Activated B cell treated with CpG ODN at 0.5 μM for 24 hours (primary cell): ENCODE measurements at regions not wholly inside any gene's neighbourhood (a gene's known extent, or its start where the extent isn't known, plus 50 kb on each side); places are given as distances from the start of the nearest gene placed in this dataset.
"Not testable (repeated sequence)": the region's sequence is repeated elsewhere in the genome, so short reads cannot be mapped to it uniquely, and the experiment has no call there.

Experiments
- ATAC-seq: fragments of 200-7000 bp; cut with Tn5 transposase; one replicate; pipeline ENCODE4 v1.10.0; 2021; ENCODE audit warnings: low read depth, mild to moderate bottlenecking, moderate library complexity
- CTCF ChIA-PET: fragments of 350-600 bp; sonication (Branson Sonifier 250); formaldehyde crosslinking; loops from one replicate; lab custom pipeline; 2021; ENCODE audit warnings: antibody characterized with exemption; lab: Charles Lee
- POLR2A ChIA-PET: fragments of 350-600 bp; sonication (Branson Sonifier 250); formaldehyde crosslinking; loops from one replicate; lab custom pipeline; 2021; ENCODE audit warnings: antibody characterized with exemption; lab: Charles Lee
- DNase-seq: peaks from one replicate; pipeline ENCODE4 v3.0.0; 2022
- H3K27ac Mint-ChIP-seq: one replicate; pipeline ENCODE4 v1.8.0; 2020; ENCODE audit warnings: mixed read lengths
- H3K27me3 Mint-ChIP-seq: one replicate; pipeline ENCODE4 v1.8.0; 2021; ENCODE audit warnings: mixed read lengths
- H3K36me3 Mint-ChIP-seq: one replicate; pipeline ENCODE4 v1.8.0; 2021; ENCODE audit warnings: low read depth, mixed read lengths
- H3K4me1 Mint-ChIP-seq: one replicate; pipeline ENCODE4 v1.8.0; 2021; ENCODE audit warnings: mixed read lengths
- H3K4me3 Mint-ChIP-seq: one replicate; pipeline ENCODE4 v1.8.0; 2020; ENCODE audit warnings: mild to moderate bottlenecking, mixed read lengths
- H3K9me3 Mint-ChIP-seq: one replicate; pipeline ENCODE4 v1.8.0; 2020; ENCODE audit warnings: mixed read lengths
- intact Hi-C: fragments of 100-400 bp; cut with micrococcal nuclease; formaldehyde crosslinking; loops from one replicate; pipeline ENCODE4 v1.15.1; 2024
- TF ChIP-seq, protein P1 (sequence below): fragments of 200-600 bp; IDR thresholded peaks from one replicate; pipeline ENCODE4 v1.8.0; 2022; ENCODE audit warnings: antibody characterized with exemption, mild to moderate bottlenecking

DNA sequence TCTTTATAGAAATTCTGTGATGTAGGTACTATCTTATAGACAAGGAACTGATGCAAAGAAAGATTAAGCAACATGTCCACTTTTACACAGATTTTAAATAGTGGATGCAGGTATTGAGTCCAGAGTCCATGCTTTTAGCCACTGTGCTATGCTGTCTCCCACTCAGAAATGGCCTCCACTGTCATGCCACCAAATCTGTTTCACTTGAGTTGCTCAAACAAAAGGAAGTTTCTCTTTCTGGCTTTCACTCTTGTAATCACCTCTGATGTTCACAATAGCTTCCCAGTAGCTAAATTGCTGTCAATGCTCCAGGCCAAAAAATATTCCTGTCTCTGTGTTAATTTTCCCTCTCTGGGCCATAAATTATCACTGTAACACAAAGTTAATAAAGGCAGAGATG lies 77.0 kb upstream of the RASA1 start:
- no peaks in the 10 kb centered on the region for H3K9me3 Mint-ChIP-seq
- peaks cover 35% of the 10 kb centered on the region for H3K4me1 Mint-ChIP-seq
- DNase-seq (no peak), ATAC-seq (no peak)
- ChIA-PET POLR2A (interaction anchor here (1.1 kb wide), 1 partner anchor 10 kb away, joined by 3 read pairs; no protein-coding TSS in a partner anchor), CTCF (no interaction called here)
- no peaks in the 10 kb centered on the region for H3K27me3 Mint-ChIP-seq
- no peak overlapping the region for H3K4me3 Mint-ChIP-seq
- intact Hi-C loops: no loop called here
- no peak overlapping the region for H3K27ac Mint-ChIP-seq
- H3K36me3 Mint-ChIP-seq: no peaks in the 10 kb centered on the region
- TF ChIP-seq, protein P1, sequence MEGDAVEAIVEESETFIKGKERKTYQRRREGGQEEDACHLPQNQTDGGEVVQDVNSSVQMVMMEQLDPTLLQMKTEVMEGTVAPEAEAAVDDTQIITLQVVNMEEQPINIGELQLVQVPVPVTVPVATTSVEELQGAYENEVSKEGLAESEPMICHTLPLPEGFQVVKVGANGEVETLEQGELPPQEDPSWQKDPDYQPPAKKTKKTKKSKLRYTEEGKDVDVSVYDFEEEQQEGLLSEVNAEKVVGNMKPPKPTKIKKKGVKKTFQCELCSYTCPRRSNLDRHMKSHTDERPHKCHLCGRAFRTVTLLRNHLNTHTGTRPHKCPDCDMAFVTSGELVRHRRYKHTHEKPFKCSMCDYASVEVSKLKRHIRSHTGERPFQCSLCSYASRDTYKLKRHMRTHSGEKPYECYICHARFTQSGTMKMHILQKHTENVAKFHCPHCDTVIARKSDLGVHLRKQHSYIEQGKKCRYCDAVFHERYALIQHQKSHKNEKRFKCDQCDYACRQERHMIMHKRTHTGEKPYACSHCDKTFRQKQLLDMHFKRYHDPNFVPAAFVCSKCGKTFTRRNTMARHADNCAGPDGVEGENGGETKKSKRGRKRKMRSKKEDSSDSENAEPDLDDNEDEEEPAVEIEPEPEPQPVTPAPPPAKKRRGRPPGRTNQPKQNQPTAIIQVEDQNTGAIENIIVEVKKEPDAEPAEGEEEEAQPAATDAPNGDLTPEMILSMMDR: no peak

DNA sequence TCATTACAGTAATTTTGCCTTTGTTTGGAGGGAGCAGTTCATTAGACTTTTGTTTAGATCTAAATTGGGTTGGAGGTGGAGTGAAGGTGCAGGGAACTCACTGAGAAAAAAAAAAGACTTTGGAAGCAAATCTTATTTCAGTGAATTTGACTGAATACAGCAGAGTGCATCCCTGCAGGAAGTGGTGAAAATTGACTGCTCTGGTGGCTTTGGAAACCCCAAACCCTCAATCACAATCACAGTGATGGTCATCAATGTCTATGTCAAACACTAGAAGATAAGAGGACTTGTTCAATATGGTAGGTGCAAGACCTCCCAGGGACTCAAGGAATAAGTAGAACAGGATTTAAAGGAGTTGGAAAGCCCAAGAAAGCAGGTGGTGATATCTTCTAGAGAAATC lies 76.0 kb upstream of the RASA1 start:
- intact Hi-C loops: no loop called here
- H3K27ac Mint-ChIP-seq: no peak overlapping the region
- no peaks in the 10 kb centered on the region for H3K36me3 Mint-ChIP-seq
- no peak for DNase-seq
- no peak for ATAC-seq
- no peaks in the 10 kb centered on the region for H3K27me3 Mint-ChIP-seq
- POLR2A ChIA-PET: no interaction called here
- H3K4me1 Mint-ChIP-seq: peaks cover 37% of the 10 kb centered on the region
- TF ChIP-seq, protein P1: no peak
- no peaks in the 10 kb centered on the region for H3K9me3 Mint-ChIP-seq
- CTCF ChIA-PET: no interaction called here
- no peak overlapping the region for H3K4me3 Mint-ChIP-seq

DNA sequence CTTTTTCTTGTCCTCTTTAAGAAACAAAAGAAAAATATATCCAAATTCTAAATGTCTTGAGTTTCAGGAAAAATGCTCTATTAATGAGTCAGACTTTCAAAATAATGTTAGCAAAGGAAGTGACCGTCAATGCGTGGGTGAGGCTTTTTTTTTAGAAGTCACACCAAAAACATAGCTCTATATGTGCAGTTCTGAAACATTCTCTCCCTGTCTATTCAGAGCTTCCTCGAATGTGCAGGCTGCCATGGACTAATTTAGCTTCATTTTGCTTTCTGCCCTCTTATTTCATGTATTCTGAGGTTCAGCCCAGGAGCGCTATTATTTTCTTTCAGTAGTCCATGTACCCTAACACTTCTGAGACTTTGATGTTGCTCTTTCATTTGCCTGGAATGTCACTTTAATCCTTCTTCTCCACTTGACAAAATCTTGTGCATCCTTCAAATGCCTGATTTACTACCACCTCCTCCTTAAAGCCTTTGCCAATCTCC lies 72.5 kb upstream of the RASA1 start:
- Mint-ChIP-seq H3K27me3 (no peaks in the 10 kb centered on the region), H3K36me3 (no peaks in the 10 kb centered on the region), H3K4me3 (no peak overlapping the region), H3K9me3 (no peaks in the 10 kb centered on the region), H3K4me1 (peaks cover 33% of the 10 kb centered on the region), H3K27ac (no peak overlapping the region)
- POLR2A ChIA-PET: no interaction called here
- TF ChIP-seq, protein P1: no peak
- intact Hi-C loops: no loop called here
- no peak for DNase-seq
- CTCF ChIA-PET: interaction anchor here (0.6 kb wide), 1 partner anchor 77 kb away, joined by 3 read pairs; no protein-coding TSS in a partner anchor
- no peak for ATAC-seq

DNA sequence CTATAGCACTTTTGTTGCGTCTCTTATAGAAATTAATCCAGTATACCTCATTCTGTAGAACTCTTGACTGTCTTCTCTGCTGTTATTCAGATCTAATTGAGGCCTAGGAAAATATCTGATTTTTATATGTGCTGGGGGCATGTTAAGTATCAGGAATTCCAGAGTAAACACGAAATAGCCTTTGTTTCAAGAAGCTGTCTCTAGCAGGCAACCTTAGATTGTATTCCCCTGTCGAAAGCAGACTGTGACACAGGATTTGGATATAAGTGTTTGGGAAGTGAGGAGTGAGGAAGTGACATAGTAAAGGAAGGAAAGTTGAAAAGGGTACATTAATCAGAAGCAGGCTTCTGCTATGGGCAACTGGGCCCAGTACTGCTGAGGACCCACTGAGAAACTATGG lies 72.1 kb upstream of the RASA1 start:
- Mint-ChIP-seq H3K9me3 (peaks cover 2% of the 10 kb centered on the region), H3K27me3 (no peaks in the 10 kb centered on the region), H3K4me1 (peaks cover 30% of the 10 kb centered on the region), H3K27ac (no peak overlapping the region), H3K4me3 (no peak overlapping the region), H3K36me3 (no peaks in the 10 kb centered on the region)
- TF ChIP-seq, protein P1: no peak
- ATAC-seq (no peak), DNase-seq (no peak)
- POLR2A ChIA-PET: no interaction called here
- intact Hi-C loops: no loop called here
- CTCF ChIA-PET: no interaction called here

DNA sequence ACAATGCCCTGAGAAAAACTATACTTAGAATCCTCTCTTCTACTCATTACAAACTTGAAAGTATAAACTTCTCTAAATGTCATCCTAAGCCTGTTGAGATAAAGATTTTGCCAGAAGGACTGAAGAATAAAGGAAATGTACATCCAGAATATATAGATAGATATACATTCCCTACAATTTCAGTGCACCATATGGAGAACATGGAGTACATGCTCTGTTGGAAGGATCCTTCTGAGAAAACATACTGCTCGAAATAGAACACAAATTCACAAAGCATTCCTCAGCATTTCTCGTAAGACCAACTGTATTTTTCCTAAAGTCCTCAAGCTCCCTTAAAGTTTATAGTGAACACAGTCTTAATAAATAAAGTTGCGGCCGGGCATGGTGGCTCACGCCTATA lies 69.7 kb upstream of the RASA1 start:
- H3K36me3 Mint-ChIP-seq: no peaks in the 10 kb centered on the region
- H3K9me3 Mint-ChIP-seq: peaks cover 2% of the 10 kb centered on the region
- POLR2A ChIA-PET: interaction anchor here (0.7 kb wide), 1 partner anchor 34 kb away, joined by 8 read pairs; no protein-coding TSS in a partner anchor
- H3K27ac Mint-ChIP-seq: no peak overlapping the region
- TF ChIP-seq, protein P1: no peak
- CTCF ChIA-PET: no interaction called here
- no peak overlapping the region for H3K4me3 Mint-ChIP-seq
- intact Hi-C loops: no loop called here
- ATAC-seq: no peak
- peaks cover 17% of the 10 kb centered on the region for H3K4me1 Mint-ChIP-seq
- no peaks in the 10 kb centered on the region for H3K27me3 Mint-ChIP-seq
- no peak for DNase-seq

DNA sequence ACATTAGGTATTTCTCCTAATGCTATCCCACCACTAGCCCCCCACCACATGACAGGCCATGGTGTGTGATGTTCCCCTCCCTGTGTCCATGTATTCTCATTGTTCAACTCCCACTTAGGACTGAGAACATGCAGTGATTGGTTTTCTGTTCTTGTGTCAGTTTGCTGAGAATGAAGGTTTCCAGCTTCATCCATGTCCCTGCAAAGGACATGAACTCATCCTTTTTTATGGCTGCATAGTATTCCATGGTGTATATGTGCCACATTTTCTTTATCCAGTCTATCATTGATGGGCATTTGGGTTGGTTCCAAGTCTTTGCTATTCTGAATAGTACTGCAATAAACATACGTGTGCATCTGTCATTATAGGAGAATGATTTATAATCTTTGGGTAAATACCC lies 68.4 kb upstream of the RASA1 start:
- DNase-seq, ATAC-seq, H3K4me3 Mint-ChIP-seq, H3K27me3 Mint-ChIP-seq, POLR2A ChIA-PET, H3K9me3 Mint-ChIP-seq, H3K27ac Mint-ChIP-seq, CTCF ChIA-PET, intact Hi-C loops, H3K36me3 Mint-ChIP-seq: not testable (repeated sequence)
- peaks cover 15% of the 10 kb centered on the region for H3K4me1 Mint-ChIP-seq

DNA sequence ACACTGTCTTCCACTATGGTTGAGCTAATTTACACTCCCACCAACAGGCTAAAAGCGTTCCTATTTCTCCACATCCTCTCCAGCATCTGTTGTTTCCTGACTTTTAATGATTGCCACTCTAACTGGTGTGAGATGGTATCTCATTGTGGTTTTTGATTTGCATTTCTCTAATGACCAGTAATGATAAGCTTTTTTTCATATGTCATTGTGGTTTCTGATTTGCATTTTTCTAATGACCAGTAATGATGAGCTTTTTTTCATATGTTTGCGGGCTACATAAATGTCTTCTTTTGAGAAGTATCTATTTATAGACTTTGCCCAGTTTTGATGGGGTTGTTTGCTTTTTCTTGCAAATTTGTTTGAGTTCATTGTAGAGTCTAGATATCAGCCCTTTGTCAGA lies 68.0 kb upstream of the RASA1 start:
- H3K4me1 Mint-ChIP-seq: peaks cover 12% of the 10 kb centered on the region
- intact Hi-C loops, H3K4me3 Mint-ChIP-seq, H3K36me3 Mint-ChIP-seq, POLR2A ChIA-PET, ATAC-seq, H3K27me3 Mint-ChIP-seq, H3K27ac Mint-ChIP-seq, H3K9me3 Mint-ChIP-seq, CTCF ChIA-PET, DNase-seq: not testable (repeated sequence)
